ENCODE measurements at regions not wholly inside any gene's neighbourhood (a gene's known extent, or its start where the extent isn't known, plus 50 kb on each side); places are given as distances from the start of the nearest gene placed in this dataset.
"Not testable (repeated sequence)": the region's sequence is repeated elsewhere in the genome, so short reads cannot be mapped to it uniquely, and the experiment has no call there.

GRCh38 chr21:31785237-31786163, 53.6 kb upstream of the SCAF4 start:
- TF ChIP-seq CTCF (IDR thresholded peaks at IDR 0.05; ENCODE audit: extremely low read depth in 1 of 2, insufficient read depth in 1 of 2, low read depth in 1 of 2, low read length in 2 of 2) = peak; percentile 61 to 64
- POLR2A ChIA-PET; H3K27me3 ChIP-seq (ENCODE audit: control insufficient read depth in 2 of 2, insufficient read depth in 2 of 2, low read length in 2 of 2); H3K9me3 ChIP-seq (replicated peaks; ENCODE audit: control insufficient read depth, insufficient read depth, low read length); H3K4me2 ChIP-seq (ENCODE audit: insufficient read depth, low read length); H3K9me1 ChIP-seq (replicated peaks; ENCODE audit: control insufficient read depth, extremely low read depth, insufficient read depth, low read length); H3K4me3 ChIP-seq (replicated peaks in 1 of 3; ENCODE audit: insufficient read depth in 1 of 3, low read depth in 1 of 3, low read length in 3 of 3); H3K36me3 ChIP-seq (ENCODE audit: control insufficient read depth in 2 of 2, extremely low read depth in 1 of 2, insufficient read depth in 2 of 2, low read length in 2 of 2); H2AFZ ChIP-seq (ENCODE audit: low read depth, low read length); H3K4me1 ChIP-seq (ENCODE audit: control insufficient read depth, extremely low read depth, insufficient read depth, low read length); H3K27ac ChIP-seq (ENCODE audit: insufficient read depth, low read depth, low read length); H3K79me2 ChIP-seq (ENCODE audit: control insufficient read depth, insufficient read depth, low read length); H4K20me1 ChIP-seq (replicated peaks; ENCODE audit: control insufficient read depth, extremely low read depth, insufficient read depth, low read length); BruUV-seq (replicated peaks); H3K9ac ChIP-seq (replicated peaks; ENCODE audit: extremely low read depth, insufficient read depth, low read length); dilution Hi-C loops (cut with MboI; ENCODE audit: extremely low pct_ligation_motif_present, low sequenced_read_pairs): not testable (repeated sequence)
- FAIRE-seq = peak; percentile 65
- CTCF ChIA-PET = interaction anchor here (0.5 to 2.5 kb wide), 20 partner anchors 9 to 815 kb away, joined by 3 to 84 read pairs (median 4); no protein-coding TSS in a partner anchor
- peak; percentile 63 for DNase-seq (ENCODE audit: low read depth, low spot score)
- intact Hi-C loops (cut with micrococcal nuclease) = loop anchor here (1.0 to 5.0 kb wide), 2 partner anchors 473 to 817 kb away; no protein-coding TSS in a partner anchor

GRCh38 chr21:31781737-31782136, 49.8 kb upstream of the SCAF4 start:
- Histone ChIP-seq H3K4me3 (replicated peaks in 1 of 3; ENCODE audit: insufficient read depth in 1 of 3, low read depth in 1 of 3, low read length in 3 of 3) (no peak overlapping the region), H3K79me2 (ENCODE audit: control insufficient read depth, insufficient read depth, low read length) (no peaks in the 10 kb centered on the region), H2AFZ (ENCODE audit: low read depth, low read length) (no peak overlapping the region), H3K27ac (ENCODE audit: insufficient read depth, low read depth, low read length) (no peak overlapping the region), H3K4me1 (ENCODE audit: control insufficient read depth, extremely low read depth, insufficient read depth, low read length) (no peaks in the 10 kb centered on the region), H3K27me3 (ENCODE audit: control insufficient read depth in 2 of 2, insufficient read depth in 2 of 2, low read length in 2 of 2) (no peaks in the 10 kb centered on the region), H3K9me3 (replicated peaks; ENCODE audit: control insufficient read depth, insufficient read depth, low read length) (no peaks in the 10 kb centered on the region), H4K20me1 (replicated peaks; ENCODE audit: control insufficient read depth, extremely low read depth, insufficient read depth, low read length) (no peaks in the 10 kb centered on the region), H3K4me2 (ENCODE audit: insufficient read depth, low read length) (no peak overlapping the region), H3K9ac (replicated peaks; ENCODE audit: extremely low read depth, insufficient read depth, low read length) (no peak overlapping the region), H3K9me1 (replicated peaks; ENCODE audit: control insufficient read depth, extremely low read depth, insufficient read depth, low read length) (no peaks in the 10 kb centered on the region), H3K36me3 (ENCODE audit: control insufficient read depth in 2 of 2, extremely low read depth in 1 of 2, insufficient read depth in 2 of 2, low read length in 2 of 2) (no peaks in the 10 kb centered on the region)
- ChIA-PET POLR2A (no interaction called here), CTCF (interaction anchor here (1.3 to 1.9 kb wide), 3 partner anchors 10 to 477 kb away, joined by 3 to 8 read pairs (median 4); no protein-coding TSS in a partner anchor)
- FAIRE-seq = no peak
- no peak for DNase-seq (ENCODE audit: low read depth, low spot score)
- no peak for TF ChIP-seq MAX (IDR thresholded peaks at IDR 0.05; ENCODE audit: insufficient read depth, insufficient read length)
- no peak for TF ChIP-seq CTCF (IDR thresholded peaks at IDR 0.05; ENCODE audit: extremely low read depth in 1 of 2, insufficient read depth in 1 of 2, low read depth in 1 of 2, low read length in 2 of 2)
- intact Hi-C loops (cut with micrococcal nuclease) = no loop called here
- no TSS peak for BruUV-seq (replicated peaks)
- dilution Hi-C loops (cut with MboI; ENCODE audit: extremely low pct_ligation_motif_present, low sequenced_read_pairs) = no loop called here

Data from endothelial cell of umbilical vein (primary cell).